HG03097 (cell line): ENCODE measurements at regions not wholly inside any gene's neighbourhood (a gene's known extent, or its start where the extent isn't known, plus 50 kb on each side); places are given as distances from the start of the nearest gene placed in this dataset.
"Not testable (repeated sequence)": the region's sequence is repeated elsewhere in the genome, so short reads cannot be mapped to it uniquely, and the experiment has no call there.

ENCODE experiments used
- ATAC-seq: cut with Tn5 transposase; IDR thresholded peaks from one replicate; pipeline ENCODE4 v1.9.1; 2021; ENCODE audit not compliant: unreplicated experiment, low FRiP score

GRCh38 chr6:137653706-137654059 is 159.5 kb upstream of the OLIG3 start:
- ATAC-seq: no peak

- no peak for ATAC-seq
Observed at GRCh38 chr6:137654365-137654981, 160.3 kb upstream of the OLIG3 start.

- ATAC-seq: no peak
Observed at GRCh38 chr6:137655291-137655690, 161.1 kb upstream of the OLIG3 start.

- no peak for ATAC-seq
Observed at GRCh38 chr6:137656735-137657134, 162.5 kb upstream of the OLIG3 start.

- ATAC-seq: no peak
Observed at GRCh38 chr6:137657351-137657911, 163.2 kb upstream of the OLIG3 start.

- no peak for ATAC-seq
Observed at GRCh38 chr6:137658287-137658686, 164.1 kb upstream of the OLIG3 start.

- ATAC-seq: no peak
Observed at GRCh38 chr6:137659871-137660270, 165.7 kb upstream of the OLIG3 start.

- no peak for ATAC-seq
Observed at GRCh38 chr6:137660296-137660731, 166.1 kb upstream of the OLIG3 start.

- no peak for ATAC-seq
Observed at GRCh38 chr6:137661601-137662000, 167.4 kb upstream of the OLIG3 start.

- no peak for ATAC-seq
Observed at GRCh38 chr6:137664183-137664582, 170.0 kb upstream of the OLIG3 start.

- no peak for ATAC-seq
Observed at GRCh38 chr6:137665342-137665934, 171.2 kb upstream of the OLIG3 start.

GRCh38 chr6:137666202-137666774 is 172.1 kb upstream of the OLIG3 start:
- ATAC-seq: no peak

GRCh38 chr6:137673603-137674002 is 179.4 kb upstream of the OLIG3 start:
- ATAC-seq: no peak

GRCh38 chr6:137676888-137677287 is 182.7 kb upstream of the OLIG3 start:
- no peak for ATAC-seq

- no peak for ATAC-seq
Observed at GRCh38 chr6:137677709-137678108, 183.5 kb upstream of the OLIG3 start.

GRCh38 chr6:137678451-137678850 is 184.3 kb upstream of the OLIG3 start:
- no peak for ATAC-seq

GRCh38 chr6:137680705-137681346 is 186.2 kb upstream of the TNFAIP3 start:
- no peak for ATAC-seq

GRCh38 chr6:137681445-137682009 is 185.5 kb upstream of the TNFAIP3 start:
- no peak for ATAC-seq

GRCh38 chr6:137682658-137683057 is 184.4 kb upstream of the TNFAIP3 start:
- not testable (repeated sequence) for ATAC-seq

GRCh38 chr6:137683916-137684315 is 183.1 kb upstream of the TNFAIP3 start:
- ATAC-seq: no peak

- ATAC-seq: no peak
Observed at GRCh38 chr6:137685798-137686375, 181.2 kb upstream of the TNFAIP3 start.
